GM10266 (cell line): ENCODE measurements at regions not wholly inside any gene's neighbourhood (a gene's known extent, or its start where the extent isn't known, plus 50 kb on each side); places are given as distances from the start of the nearest gene placed in this dataset.

ENCODE experiments used
- DNase-seq: peaks from one replicate; pipeline ENCODE4 v3.0.0; 2012; ENCODE audit errors: extremely low spot score
- TF ChIP-seq, protein P1 (sequence below): IDR thresholded peaks from 2 replicates; pipeline ENCODE4 v1.5.1; 2012; ENCODE audit warnings: mild to moderate bottlenecking, low read depth; ENCODE audit not compliant: control insufficient read depth, insufficient read depth; ENCODE audit errors: missing control alignments

DNA sequence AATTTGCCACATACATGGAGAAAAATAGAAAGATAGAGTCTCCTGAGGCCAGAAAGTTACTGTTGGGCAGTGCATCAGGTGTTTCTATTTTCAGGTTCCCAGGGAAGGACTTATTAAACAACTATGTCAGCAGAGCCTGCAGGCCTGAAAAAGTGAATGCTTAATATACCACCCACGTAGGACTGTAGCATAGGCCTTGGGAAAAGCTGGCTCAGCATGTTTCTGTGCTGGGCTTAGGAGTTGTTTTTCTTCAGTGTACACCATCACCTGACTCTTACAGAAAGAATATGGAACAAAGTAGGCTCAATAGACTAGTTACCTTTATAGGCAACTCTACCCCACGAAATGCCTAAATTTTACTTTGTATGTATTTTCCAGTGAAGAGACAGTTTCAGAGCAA, 1385.9 kb downstream of the FAM133A start:
- TF ChIP-seq, protein P1, sequence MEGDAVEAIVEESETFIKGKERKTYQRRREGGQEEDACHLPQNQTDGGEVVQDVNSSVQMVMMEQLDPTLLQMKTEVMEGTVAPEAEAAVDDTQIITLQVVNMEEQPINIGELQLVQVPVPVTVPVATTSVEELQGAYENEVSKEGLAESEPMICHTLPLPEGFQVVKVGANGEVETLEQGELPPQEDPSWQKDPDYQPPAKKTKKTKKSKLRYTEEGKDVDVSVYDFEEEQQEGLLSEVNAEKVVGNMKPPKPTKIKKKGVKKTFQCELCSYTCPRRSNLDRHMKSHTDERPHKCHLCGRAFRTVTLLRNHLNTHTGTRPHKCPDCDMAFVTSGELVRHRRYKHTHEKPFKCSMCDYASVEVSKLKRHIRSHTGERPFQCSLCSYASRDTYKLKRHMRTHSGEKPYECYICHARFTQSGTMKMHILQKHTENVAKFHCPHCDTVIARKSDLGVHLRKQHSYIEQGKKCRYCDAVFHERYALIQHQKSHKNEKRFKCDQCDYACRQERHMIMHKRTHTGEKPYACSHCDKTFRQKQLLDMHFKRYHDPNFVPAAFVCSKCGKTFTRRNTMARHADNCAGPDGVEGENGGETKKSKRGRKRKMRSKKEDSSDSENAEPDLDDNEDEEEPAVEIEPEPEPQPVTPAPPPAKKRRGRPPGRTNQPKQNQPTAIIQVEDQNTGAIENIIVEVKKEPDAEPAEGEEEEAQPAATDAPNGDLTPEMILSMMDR: no peak
- no peak for DNase-seq

DNA sequence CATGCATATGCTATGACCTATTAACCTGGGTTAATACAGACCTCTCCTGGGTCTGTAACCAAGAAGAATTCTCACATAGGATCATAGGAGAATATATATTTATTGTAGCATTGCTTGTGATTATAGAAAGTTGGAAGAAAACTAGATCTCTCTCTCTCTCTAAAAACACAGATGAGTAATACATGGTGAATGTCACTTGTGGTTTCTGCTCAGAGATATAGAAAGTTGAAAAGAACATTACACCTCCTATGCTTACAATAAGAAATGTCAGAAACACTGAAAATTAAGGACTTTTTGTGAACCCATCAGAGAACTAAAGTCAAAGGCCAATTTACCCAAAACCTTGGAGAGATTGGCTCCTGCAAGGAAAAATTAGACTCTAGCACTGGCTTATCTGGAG, 1389.5 kb downstream of the FAM133A start:
- DNase-seq: no peak
- TF ChIP-seq, protein P1: no peak

DNA sequence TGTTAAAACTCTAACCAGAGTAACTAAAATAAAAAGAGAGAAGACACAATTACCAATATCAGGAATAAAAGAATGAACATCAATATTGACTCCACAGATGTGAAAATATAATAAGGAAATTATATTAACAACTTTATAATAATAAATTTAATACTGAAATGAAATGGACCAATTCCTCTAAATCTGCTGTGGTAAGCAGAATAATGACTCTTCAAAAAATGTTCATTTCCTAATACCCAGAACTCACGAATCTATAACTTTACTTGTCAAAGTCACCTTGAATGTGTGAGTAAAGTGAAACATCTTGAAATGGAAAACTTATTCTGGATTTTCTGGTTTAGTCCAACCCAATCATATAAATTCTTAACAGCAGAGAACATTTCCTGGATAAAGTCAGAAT, 1391.1 kb downstream of the FAM133A start:
- DNase-seq: no peak
- TF ChIP-seq, protein P1: no peak

DNA sequence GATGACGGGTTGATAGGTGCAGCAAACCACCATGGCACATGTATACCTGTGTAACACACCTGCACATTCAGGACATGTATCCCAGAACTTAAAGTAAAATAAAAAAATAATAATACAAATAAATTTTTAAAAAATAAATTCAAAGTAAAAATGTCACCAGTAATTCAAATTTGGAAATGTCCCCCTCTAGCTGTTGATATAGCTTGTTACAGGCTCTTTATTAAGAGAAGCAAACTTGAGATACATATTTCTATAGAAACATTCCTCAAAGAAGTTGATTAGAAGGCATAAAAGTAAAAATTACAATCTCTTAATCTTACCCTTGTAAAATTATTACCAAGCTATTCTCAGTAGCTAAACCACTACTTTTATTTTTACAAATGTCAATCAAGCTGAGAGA, 1397.0 kb downstream of the FAM133A start:
- DNase-seq: no peak
- TF ChIP-seq, protein P1: no peak

DNA sequence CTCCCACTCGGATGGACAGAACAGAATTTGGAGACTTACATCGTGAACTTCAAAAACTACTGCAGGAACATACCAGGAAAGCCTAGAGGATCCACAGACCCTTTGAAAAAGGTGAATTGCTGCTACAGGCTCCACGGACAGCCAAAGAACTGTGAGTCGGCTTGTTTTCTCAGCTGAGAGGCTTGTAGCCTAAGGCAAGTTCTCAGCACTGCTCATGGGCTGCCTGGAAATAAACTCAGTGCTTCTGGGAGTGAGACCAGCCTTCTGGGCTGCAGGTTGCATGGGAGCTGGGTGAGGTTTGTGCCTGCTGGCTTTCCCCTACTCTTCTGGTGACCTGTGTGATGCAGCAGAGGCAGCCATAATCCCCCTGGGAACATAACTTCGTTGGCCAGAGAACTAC, 1397.6 kb downstream of the FAM133A start:
- DNase-seq: no peak
- TF ChIP-seq, protein P1: no peak

DNA sequence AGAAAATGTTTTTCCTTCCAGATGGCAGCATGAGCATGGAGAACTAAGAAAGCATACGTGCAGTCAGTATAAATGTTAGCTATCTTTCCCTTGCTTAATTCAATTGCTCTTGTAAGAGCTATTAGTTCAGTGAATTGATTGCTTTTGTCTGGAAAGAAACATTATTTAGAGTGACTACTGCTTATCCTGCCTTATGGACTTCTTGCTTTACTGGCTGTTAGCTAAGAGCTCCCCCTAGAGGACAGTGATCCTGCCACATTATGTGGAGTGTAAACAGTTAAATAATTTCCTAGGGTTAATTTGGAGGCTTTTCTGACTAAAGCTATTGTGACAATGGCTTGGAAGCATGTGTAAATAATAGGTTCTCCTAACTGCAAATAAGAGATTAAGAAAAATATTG, 1402.4 kb downstream of the FAM133A start:
- TF ChIP-seq, protein P1: peak; percentile 46
- DNase-seq: no peak

DNA sequence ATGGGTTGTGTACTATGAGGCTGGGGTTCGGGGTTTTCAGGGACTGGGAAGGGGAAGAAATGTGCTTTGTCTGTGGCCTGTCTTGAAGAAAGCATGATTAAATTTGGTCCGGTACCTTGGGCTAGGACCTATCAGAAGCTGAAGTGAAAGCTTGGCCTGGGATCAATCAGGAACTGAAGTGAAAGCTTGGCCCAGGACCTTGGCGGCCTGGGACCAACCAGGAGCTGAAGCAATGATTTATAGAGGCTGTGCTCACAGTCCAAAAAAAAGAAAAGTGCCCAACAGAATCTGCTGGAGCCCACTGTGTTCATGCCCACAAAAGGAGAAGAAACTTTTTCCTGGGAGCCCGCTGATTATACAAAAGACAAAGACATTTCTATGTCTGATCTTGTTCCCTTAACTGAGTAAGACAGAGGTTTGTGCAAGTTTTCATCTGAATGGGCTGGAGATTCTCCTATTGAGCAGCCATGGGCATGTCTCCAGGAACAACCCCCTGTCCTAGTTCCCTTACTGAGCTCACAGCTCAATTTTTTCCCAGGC, 1427.9 kb downstream of the FAM133A start:
- TF ChIP-seq, protein P1: no peak
- DNase-seq: no peak
